GM10248 (cell line): ENCODE measurements at regions not wholly inside any gene's neighbourhood (a gene's known extent, or its start where the extent isn't known, plus 50 kb on each side); places are given as distances from the start of the nearest gene placed in this dataset.
"Not testable (repeated sequence)": the region's sequence is repeated elsewhere in the genome, so short reads cannot be mapped to it uniquely, and the experiment has no call there.

ENCODE experiments used
- CTCF ChIA-PET: fragments of 300-600 bp; sonication (Branson Sonifier 250); formaldehyde crosslinking; extraction: SDS; loops from one replicate; lab custom pipeline; 2021; ENCODE audit warnings: antibody characterized with exemption; lab: Yijun Ruan, JAX
- POLR2A ChIA-PET: fragments of 350-650 bp; sonication (Branson Sonifier 250); formaldehyde crosslinking; extraction: SDS; loops from one replicate; lab custom pipeline; 2020; ENCODE audit warnings: antibody characterized with exemption; lab: Yijun Ruan, JAX
- DNase-seq: peaks from one replicate; pipeline ENCODE4 v3.0.0; 2012; ENCODE audit errors: extremely low spot score
- TF ChIP-seq, protein P1 (sequence below): IDR thresholded peaks from 2 replicates; pipeline ENCODE4 v1.5.1; 2012; ENCODE audit warnings: mild to moderate bottlenecking, low read depth; ENCODE audit errors: extremely low read depth, missing control alignments, control extremely low read depth

DNA sequence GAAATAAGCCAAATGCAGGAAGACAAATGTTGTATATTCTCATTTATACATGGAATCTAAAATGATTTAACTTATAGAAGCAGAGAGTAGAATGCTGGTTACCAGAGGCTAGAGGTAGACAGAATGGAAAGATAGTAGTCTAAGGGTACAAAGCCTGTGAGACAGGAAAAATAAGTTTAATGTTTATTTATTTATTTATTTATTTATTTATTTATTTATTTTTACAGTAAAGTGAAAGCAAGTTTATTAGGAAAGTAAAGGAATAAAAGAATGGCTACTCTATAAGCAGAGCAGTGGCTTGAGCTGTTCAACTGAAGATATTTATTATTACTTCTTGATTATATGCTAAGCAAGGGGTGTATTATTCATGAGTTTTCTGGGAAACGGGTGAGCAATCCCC lies 203.2 kb downstream of the LAS1L start:
- no peak for DNase-seq
- TF ChIP-seq, protein P1, sequence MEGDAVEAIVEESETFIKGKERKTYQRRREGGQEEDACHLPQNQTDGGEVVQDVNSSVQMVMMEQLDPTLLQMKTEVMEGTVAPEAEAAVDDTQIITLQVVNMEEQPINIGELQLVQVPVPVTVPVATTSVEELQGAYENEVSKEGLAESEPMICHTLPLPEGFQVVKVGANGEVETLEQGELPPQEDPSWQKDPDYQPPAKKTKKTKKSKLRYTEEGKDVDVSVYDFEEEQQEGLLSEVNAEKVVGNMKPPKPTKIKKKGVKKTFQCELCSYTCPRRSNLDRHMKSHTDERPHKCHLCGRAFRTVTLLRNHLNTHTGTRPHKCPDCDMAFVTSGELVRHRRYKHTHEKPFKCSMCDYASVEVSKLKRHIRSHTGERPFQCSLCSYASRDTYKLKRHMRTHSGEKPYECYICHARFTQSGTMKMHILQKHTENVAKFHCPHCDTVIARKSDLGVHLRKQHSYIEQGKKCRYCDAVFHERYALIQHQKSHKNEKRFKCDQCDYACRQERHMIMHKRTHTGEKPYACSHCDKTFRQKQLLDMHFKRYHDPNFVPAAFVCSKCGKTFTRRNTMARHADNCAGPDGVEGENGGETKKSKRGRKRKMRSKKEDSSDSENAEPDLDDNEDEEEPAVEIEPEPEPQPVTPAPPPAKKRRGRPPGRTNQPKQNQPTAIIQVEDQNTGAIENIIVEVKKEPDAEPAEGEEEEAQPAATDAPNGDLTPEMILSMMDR: no peak
- POLR2A ChIA-PET: no interaction called here
- CTCF ChIA-PET: no interaction called here

DNA sequence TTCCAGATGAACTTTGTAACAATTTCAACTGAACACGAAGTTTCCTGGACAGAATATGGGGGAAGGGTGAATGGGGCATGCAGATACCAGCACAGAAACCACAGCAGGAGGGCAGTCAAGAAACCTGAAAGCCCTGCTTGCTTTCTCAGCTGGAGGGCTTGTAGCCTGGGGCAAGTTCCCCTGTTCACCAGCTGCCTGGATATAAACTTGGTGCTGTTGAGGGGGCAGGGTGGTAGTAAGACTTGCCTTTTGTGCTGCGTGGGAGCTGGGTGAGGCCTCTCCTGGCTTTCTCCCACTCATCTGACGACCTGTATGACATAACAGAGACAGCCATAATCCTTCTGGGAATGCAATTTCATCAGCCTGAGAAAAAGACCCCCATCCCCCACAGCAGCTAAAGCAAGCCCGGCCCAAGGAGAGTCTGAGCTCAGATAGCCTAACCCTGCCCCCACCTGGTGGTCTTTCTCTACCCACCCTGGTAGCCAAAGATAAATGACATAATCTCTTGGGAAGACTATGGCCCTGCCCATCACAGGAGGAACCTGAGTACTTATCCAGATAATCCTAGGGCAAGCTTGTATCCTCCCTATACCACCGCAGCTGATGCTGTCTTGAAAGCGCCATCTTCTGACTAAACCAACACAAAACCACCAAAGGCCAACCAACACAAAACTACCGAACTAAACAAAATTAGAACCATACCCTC lies 234.3 kb downstream of the LAS1L start:
- DNase-seq: no peak
- POLR2A ChIA-PET: no interaction called here
- CTCF ChIA-PET: no interaction called here
- TF ChIP-seq, protein P1: no peak

GRCh38 chrX:65282905-65283304 lies 251.7 kb downstream of the LAS1L start:
- CTCF ChIA-PET, POLR2A ChIA-PET, DNase-seq: not testable (repeated sequence)

GRCh38 chrX:65273152-65273551 lies 261.4 kb downstream of the LAS1L start:
- POLR2A ChIA-PET: no interaction called here

GRCh38 chrX:65266482-65266881 lies 268.1 kb downstream of the LAS1L start:
- POLR2A ChIA-PET: no interaction called here
- CTCF ChIA-PET: interaction anchor here (1.0 kb wide), 1 partner anchor 11 kb away, joined by 3 read pairs; no protein-coding TSS in a partner anchor
- no peak for DNase-seq
- TF ChIP-seq, protein P1: no peak

More at GRCh38 chrX:65273152-65273551, 261.4 kb downstream of the LAS1L start:
- TF ChIP-seq, protein P1: no peak
- CTCF ChIA-PET: no interaction called here
- no peak for DNase-seq

DNA sequence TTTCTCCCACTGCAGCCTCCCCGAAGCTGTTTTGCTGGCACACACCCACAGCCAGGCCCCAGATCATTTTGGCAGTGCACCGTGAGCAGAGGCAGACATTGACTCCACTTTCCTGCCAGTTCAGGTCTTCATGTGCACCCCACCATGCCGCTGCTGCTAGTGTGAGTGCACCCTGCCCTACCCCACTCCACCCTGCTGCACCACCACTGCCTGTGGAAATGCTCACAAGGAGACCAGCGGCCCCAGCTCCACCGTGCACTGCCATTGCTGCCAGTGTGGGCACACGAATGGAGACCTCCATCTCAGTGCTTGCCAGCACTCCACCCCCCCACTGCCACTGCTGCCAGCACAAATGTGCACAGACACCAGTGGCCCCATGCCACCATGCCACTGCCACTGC lies 277.6 kb upstream of the ZC4H2 start:
- no peak for DNase-seq
- ChIA-PET POLR2A (no interaction called here), CTCF (no interaction called here)
- TF ChIP-seq, protein P1: no peak

- POLR2A ChIA-PET: no interaction called here
Measured at GRCh38 chrX:65241059-65241721, 264.9 kb upstream of the ZC4H2 start.

More at GRCh38 chrX:65241059-65241721, 264.9 kb upstream of the ZC4H2 start:
- TF ChIP-seq, protein P1: no peak
- CTCF ChIA-PET: no interaction called here
- no peak for DNase-seq
